Esophagus squamous epithelium (tissue), 5 donors: ENCODE measurements at regions not wholly inside any gene's neighbourhood (a gene's known extent, or its start where the extent isn't known, plus 50 kb on each side); places are given as distances from the start of the nearest gene placed in this dataset.

Experiments used
- DNase-seq: peaks from one replicate; lab custom pipeline; 2025; lab: John Stamatoyannopoulos, UW
- H3K27ac ChIP-seq, 4 donors: fragments of 200-600 bp; sonication (generic); one replicate each; pipeline ENCODE4 v1.5.1; 2016 to 2019; ENCODE audit warnings: mild to moderate bottlenecking in 1 of 4
- H3K27me3 ChIP-seq, 4 donors: fragments of 200-600 bp; sonication (generic); 1 replicate in 3 of 4; 2 replicates in 1 of 4; pipeline versions ENCODE4 v1.5.1 to v1.6.0; 2017 to 2021; ENCODE audit warnings: antibody characterized with exemption in 1 of 4
- H3K36me3 ChIP-seq, 3 donors: fragments of 200-600 bp; sonication (generic); one replicate each; pipeline ENCODE4 v1.5.1; 2016 to 2019
- H3K4me1 ChIP-seq, 3 donors: fragments of 200-600 bp; sonication (generic); one replicate each; pipeline ENCODE4 v1.5.1; 2017 to 2019
- H3K4me3 ChIP-seq, 4 donors: fragments of 200-600 bp; sonication (generic); 1 replicate in 3 of 4; 2 replicates in 1 of 4; pipeline ENCODE4 v1.5.1; 2016 to 2019; ENCODE audit warnings: mild to moderate bottlenecking in 2 of 4, moderate library complexity in 1 of 4
- H3K9me3 ChIP-seq, 3 donors: fragments of 200-600 bp; sonication (generic); one replicate each; pipeline ENCODE4 v1.5.1; 2016 to 2019
- CTCF ChIP-seq, 6 experiments: fragments of 450-650 bp in 4 of 6; fragments of 200-600 bp in 2 of 6; sonication (generic) in 2 of 6; IDR thresholded peaks; one replicate each; pipeline ENCODE4 v1.5.1; 2016 to 2019; ENCODE audit warnings: antibody characterized with exemption in 6 of 6, mild to moderate bottlenecking in 4 of 6, moderate library complexity in 4 of 6
- POLR2A ChIP-seq, 4 donors: fragments of 450-650 bp; IDR thresholded peaks; one replicate each; pipeline ENCODE4 v1.6.1; 2017; ENCODE audit warnings: antibody characterized with exemption in 4 of 4, mild to moderate bottlenecking in 4 of 4, moderate library complexity in 3 of 4
- WGBS, 2 donors: methylation state at CpG; one replicate each; pipeline ENCODE4 v1.1.5; 2018; 5-methylcytosine and 5-hydroxymethylcytosine counted together
- intact Hi-C: fragments of 100-400 bp; cut with DNase I; formaldehyde crosslinking; loops from one replicate; pipeline ENCODE4 v1.15.0; 2022
- donor health status: DM: yes; HTN: yes; CAD: no.

GRCh38 chr7:108794466-108794865, 224.8 kb downstream of the DNAJB9 start:
- Histone ChIP-seq H3K9me3 (no peaks in the 10 kb centered on the region), H3K27me3 (no peaks in the 10 kb centered on the region), H3K27ac (no peak overlapping the region), H3K36me3 (no peaks in the 10 kb centered on the region), H3K4me1 (no peaks in the 10 kb centered on the region), H3K4me3 (no peak overlapping the region)
- 76 to 83% methylated on average over 1 of the region's 1 CpG for WGBS, 2 donors
- DNase-seq: no peak
- intact Hi-C loops: no loop called here
- TF ChIP-seq CTCF (IDR thresholded peaks at IDR 0.05) (no peak), POLR2A (IDR thresholded peaks at IDR 0.05) (no peak)

DNA sequence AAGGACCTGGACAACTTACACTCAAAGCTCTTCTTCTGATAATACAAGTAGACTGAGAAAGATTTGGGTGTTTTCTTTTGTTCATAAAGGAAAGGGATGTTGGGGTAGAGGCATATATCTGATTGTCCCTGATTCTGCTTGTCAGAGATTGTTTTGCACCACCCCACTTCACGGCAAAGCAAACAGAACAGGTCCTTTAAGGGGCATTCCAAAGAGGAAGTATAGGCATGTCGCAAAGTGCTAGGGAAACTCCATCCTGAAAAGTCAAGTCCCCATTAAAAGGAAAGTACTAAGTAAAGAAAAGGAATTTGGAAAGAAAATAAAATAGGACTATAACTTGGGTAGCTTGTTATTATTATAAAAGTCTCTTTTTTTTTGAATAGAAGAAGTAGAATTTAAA, 233.0 kb downstream of the DNAJB9 start:
- Histone ChIP-seq H3K36me3 (no peaks in the 10 kb centered on the region), H3K4me1 (no peaks in the 10 kb centered on the region), H3K27ac (no peak overlapping the region), H3K27me3 (no peaks in the 10 kb centered on the region), H3K9me3 (no peaks in the 10 kb centered on the region), H3K4me3 (no peak overlapping the region)
- WGBS, 2 donors: 24 to 42% methylated on average over 2 of the region's 2 CpGs
- TF ChIP-seq CTCF (IDR thresholded peaks at IDR 0.05) (no peak), POLR2A (IDR thresholded peaks at IDR 0.05) (no peak)
- no peak for DNase-seq
- intact Hi-C loops: no loop called here

DNA sequence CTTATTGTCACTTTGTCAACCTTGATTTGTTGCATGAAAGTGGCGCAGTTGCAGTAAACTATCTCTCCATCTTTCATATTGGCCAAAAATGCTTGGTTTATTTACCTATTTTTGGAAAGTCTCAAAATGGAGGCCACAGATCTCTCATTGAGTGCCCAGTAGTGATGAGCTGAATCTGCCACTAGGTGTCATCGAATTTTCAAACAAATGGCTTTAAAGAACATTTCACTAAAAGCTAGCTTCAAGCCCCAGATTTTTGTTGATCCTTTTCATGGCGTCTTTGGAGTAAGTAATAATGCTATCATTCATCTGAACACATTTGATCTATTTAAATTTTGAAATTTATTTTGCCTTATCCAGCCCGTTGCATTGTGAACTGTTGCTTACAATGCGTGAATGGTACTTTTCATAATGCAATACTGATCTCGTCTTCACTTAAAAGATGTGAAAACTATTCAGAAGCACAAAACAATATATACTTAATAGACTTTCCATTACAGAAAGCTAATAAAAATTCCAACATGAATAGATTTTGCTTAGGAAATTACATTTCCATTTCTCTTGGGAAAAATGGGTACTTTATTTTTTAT, 236.2 kb downstream of the DNAJB9 start:
- no peak for TF ChIP-seq CTCF (IDR thresholded peaks at IDR 0.05)
- no peak for TF ChIP-seq POLR2A (IDR thresholded peaks at IDR 0.05)
- intact Hi-C loops: no loop called here
- WGBS, 2 donors: 54 to 61% methylated on average over 6 of the region's 6 CpGs
- Histone ChIP-seq H3K4me1 (no peaks in the 10 kb centered on the region), H3K27me3 (no peaks in the 10 kb centered on the region), H3K27ac (no peak overlapping the region), H3K36me3 (no peaks in the 10 kb centered on the region), H3K9me3 (no peaks in the 10 kb centered on the region), H3K4me3 (no peak overlapping the region)
- DNase-seq: no peak

- Histone ChIP-seq H3K36me3 (no peaks in the 10 kb centered on the region), H3K9me3 (no peaks in the 10 kb centered on the region), H3K4me1 (no peaks in the 10 kb centered on the region), H3K27ac (no peak overlapping the region), H3K27me3 (no peaks in the 10 kb centered on the region), H3K4me3 (no peak overlapping the region)
- intact Hi-C loops: no loop called here
- WGBS, 2 donors: 26 to 31% methylated on average over 1 of the region's 1 CpG
- no peak for DNase-seq
- TF ChIP-seq CTCF (IDR thresholded peaks at IDR 0.05): no peak
- TF ChIP-seq POLR2A (IDR thresholded peaks at IDR 0.05): no peak
Observed at GRCh38 chr7:108808549-108809266, 239.0 kb downstream of the DNAJB9 start.

GRCh38 chr7:108809356-108809755, 239.7 kb downstream of the DNAJB9 start:
- 60 to 64% methylated on average over 2 of the region's 2 CpGs for WGBS, 2 donors
- no peak for DNase-seq
- no peaks in the 10 kb centered on the region for H3K36me3 ChIP-seq
- no peaks in the 10 kb centered on the region for H3K27me3 ChIP-seq
- TF ChIP-seq POLR2A (IDR thresholded peaks at IDR 0.05) (no peak), CTCF (IDR thresholded peaks at IDR 0.05) (no peak)
- H3K9me3 ChIP-seq: no peaks in the 10 kb centered on the region
- no peak overlapping the region for H3K4me3 ChIP-seq
- no peak overlapping the region for H3K27ac ChIP-seq
- intact Hi-C loops: no loop called here
- H3K4me1 ChIP-seq: no peaks in the 10 kb centered on the region
